Activated effector memory CD4-positive, alpha-beta T cell treated with Interleukin-2 at 50 U/mL for 16 hours (primary cell): ENCODE measurements at regions not wholly inside any gene's neighbourhood (a gene's known extent, or its start where the extent isn't known, plus 50 kb on each side); places are given as distances from the start of the nearest gene placed in this dataset.
"Not testable (repeated sequence)": the region's sequence is repeated elsewhere in the genome, so short reads cannot be mapped to it uniquely, and the experiment has no call there.

Source experiments
- DNase-seq: peaks from one replicate; pipeline ENCODE4 v3.0.0-alpha.2; 2020

GRCh38 chr7:25456467-25457171, 228.3 kb upstream of the NPVF start:
- DNase-seq, result no peak

GRCh38 chr7:25459057-25459456, 230.8 kb upstream of the NPVF start:
- DNase-seq, result no peak

GRCh38 chr7:25460433-25460832, 232.1 kb upstream of the NPVF start:
- DNase-seq, result no peak

- DNase-seq, result no peak
Measured at GRCh38 chr7:25469669-25470068, 241.4 kb upstream of the NPVF start.

- DNase-seq, result no peak
Measured at GRCh38 chr7:25476863-25477499, 248.7 kb upstream of the NPVF start.

GRCh38 chr7:25478221-25478620, 249.9 kb upstream of the NPVF start:
- DNase-seq, result not testable (repeated sequence)

- no peak for DNase-seq
Measured at GRCh38 chr7:25478925-25479324, 250.6 kb upstream of the NPVF start.

- no peak for DNase-seq
Measured at GRCh38 chr7:25481891-25482290, 253.6 kb upstream of the NPVF start.

- no peak for DNase-seq
Measured at GRCh38 chr7:25482631-25483030, 254.3 kb upstream of the NPVF start.

- no peak for DNase-seq
Measured at GRCh38 chr7:25485026-25485425, 256.7 kb upstream of the NPVF start.

- DNase-seq, result no peak
Measured at GRCh38 chr7:25486656-25487055, 258.4 kb upstream of the NPVF start.

- DNase-seq, result no peak
Measured at GRCh38 chr7:25493805-25494366, 265.6 kb upstream of the NPVF start.

- no peak for DNase-seq
Measured at GRCh38 chr7:25494896-25495295, 266.6 kb upstream of the NPVF start.

- no peak for DNase-seq
Measured at GRCh38 chr7:25495342-25496250, 267.3 kb upstream of the NPVF start.

GRCh38 chr7:25496476-25497368, 268.4 kb upstream of the NPVF start:
- no peak for DNase-seq

- no peak for DNase-seq
Measured at GRCh38 chr7:25500393-25500921, 272.2 kb upstream of the NPVF start.

GRCh38 chr7:25503306-25503705, 275.0 kb upstream of the NPVF start:
- no peak for DNase-seq

GRCh38 chr7:25512061-25512687, 283.9 kb upstream of the NPVF start:
- DNase-seq, result no peak

GRCh38 chr7:25515633-25516275, 287.5 kb upstream of the NPVF start:
- DNase-seq, result no peak

- no peak for DNase-seq
Measured at GRCh38 chr7:25517906-25518305, 289.6 kb upstream of the NPVF start.

GRCh38 chr7:25520017-25520416, 291.7 kb upstream of the NPVF start:
- no peak for DNase-seq
